Epidermal melanocyte (primary cell): ENCODE measurements at regions not wholly inside any gene's neighbourhood (a gene's known extent, or its start where the extent isn't known, plus 50 kb on each side); places are given as distances from the start of the nearest gene placed in this dataset.
"Not testable (repeated sequence)": the region's sequence is repeated elsewhere in the genome, so short reads cannot be mapped to it uniquely, and the experiment has no call there.

Source experiments
- DNase-seq: peaks from one replicate; pipeline ENCODE4 v3.0.0; 2011; ENCODE audit warnings: low spot score; ENCODE audit not compliant: insufficient read length

- DNase-seq = not testable (repeated sequence)
Observed at GRCh38 chr2:8131423-8131822, 550.4 kb upstream of the ID2 start.

- DNase-seq = no peak
Observed at GRCh38 chr2:8132351-8132831, 549.5 kb upstream of the ID2 start.

- DNase-seq = no peak
Observed at GRCh38 chr2:8132879-8133278, 549.0 kb upstream of the ID2 start.

- DNase-seq = no peak
Observed at GRCh38 chr2:8133363-8133762, 548.5 kb upstream of the ID2 start.

GRCh38 chr2:8133913-8134472 is 547.9 kb upstream of the ID2 start:
- DNase-seq = no peak

- no peak for DNase-seq
Observed at GRCh38 chr2:8134473-8134932, 547.4 kb upstream of the ID2 start.

- no peak for DNase-seq
Observed at GRCh38 chr2:8134985-8135682, 546.7 kb upstream of the ID2 start.

- DNase-seq = no peak
Observed at GRCh38 chr2:8137801-8138200, 544.1 kb upstream of the ID2 start.

- no peak for DNase-seq
Observed at GRCh38 chr2:8138525-8138922, 543.3 kb upstream of the ID2 start.

GRCh38 chr2:8138923-8139667 is 542.8 kb upstream of the ID2 start:
- no peak for DNase-seq

GRCh38 chr2:8139668-8140200 is 542.1 kb upstream of the ID2 start:
- DNase-seq = no peak

GRCh38 chr2:8141079-8141707 is 540.7 kb upstream of the ID2 start:
- no peak for DNase-seq

- DNase-seq = no peak
Observed at GRCh38 chr2:8141780-8142179, 540.1 kb upstream of the ID2 start.

- DNase-seq = no peak
Observed at GRCh38 chr2:8142461-8142860, 539.4 kb upstream of the ID2 start.

GRCh38 chr2:8144131-8144631 is 537.7 kb upstream of the ID2 start:
- DNase-seq = no peak

GRCh38 chr2:8144785-8145184 is 537.1 kb upstream of the ID2 start:
- no peak for DNase-seq

GRCh38 chr2:8145375-8145774 is 536.5 kb upstream of the ID2 start:
- not testable (repeated sequence) for DNase-seq

- no peak for DNase-seq
Observed at GRCh38 chr2:8146132-8147005, 535.5 kb upstream of the ID2 start.

- no peak for DNase-seq
Observed at GRCh38 chr2:8148260-8149006, 533.4 kb upstream of the ID2 start.

- no peak for DNase-seq
Observed at GRCh38 chr2:8149007-8149405, 532.9 kb upstream of the ID2 start.
